GM12878 (cell line): ENCODE measurements at regions not wholly inside any gene's neighbourhood (a gene's known extent, or its start where the extent isn't known, plus 50 kb on each side); places are given as distances from the start of the nearest gene placed in this dataset.

ENCODE experiments used
- ATAC-seq: fragments of 200-7000 bp; cut with Tn5 transposase; 3 replicates; pipeline ENCODE4 v1.9.1; 2020; ENCODE audit warnings: mild to moderate bottlenecking, moderate library complexity
- BruUV-seq: library from RNA; stranded (reverse); fragments of 400-500 nt; replicated peaks from 2 replicates; lab custom pipeline; 2021; lab: Mats Ljungman, UMichigan
- CTCF ChIA-PET: fragments of 300-600 bp; sonication (Branson Sonifier 250); formaldehyde crosslinking; extraction: SDS; loops from one replicate; lab custom pipeline; 2021; ENCODE audit warnings: inconsistent platforms; lab: Yijun Ruan, JAX
- POLR2A ChIA-PET: fragments of 350-600 bp; formaldehyde crosslinking; extraction: SDS; loops from one replicate; lab custom pipeline; 2021; ENCODE audit warnings: inconsistent platforms; lab: Charles Lee
- RAD21 ChIA-PET: fragments of 300-600 bp; sonication (Branson Sonifier 250); formaldehyde crosslinking; loops from one replicate; lab custom pipeline; 2023; ENCODE audit warnings: antibody characterized with exemption; ENCODE audit not compliant: unreplicated experiment; lab: Charles Lee
- SMC1A ChIA-PET: fragments of 300-600 bp; sonication (Branson Sonifier 250); formaldehyde crosslinking; loops from one replicate; lab custom pipeline; 2023; ENCODE audit not compliant: unreplicated experiment, uncharacterized antibody; lab: Charles Lee
- DNase-seq: peaks from one replicate; pipeline ENCODE4 v3.0.0-alpha.2; 2011; ENCODE audit warnings: low read depth, low spot score
- FAIRE-seq: peaks from 3 replicates; lab custom pipeline; 2011; peaks lifted over from hg19 to GRCh38; lab: Jason Lieb, UNC
- H2AFZ ChIP-seq: 2 replicates; pipeline ENCODE4 v1.6.0; 2011; ENCODE audit warnings: low read depth, low read length, control low read depth; ENCODE audit not compliant: control insufficient read depth
- H3K27ac ChIP-seq: 2 replicates; pipeline ENCODE4 v1.5.1; 2011; ENCODE audit warnings: control low read depth; ENCODE audit not compliant: control insufficient read depth, insufficient read depth
- H3K27me3 ChIP-seq, 2 experiments: replicated peaks in 1 of 2; 2 replicates each; pipeline versions ENCODE4 v1.6.0 to v1.6.1; 2011; ENCODE audit warnings: low read length in 1 of 2; ENCODE audit not compliant: control insufficient read depth in 2 of 2, insufficient read depth in 2 of 2
- H3K36me3 ChIP-seq, 2 experiments: 2 replicates each; pipeline ENCODE4 v1.5.1; 2011; ENCODE audit warnings: low read length in 1 of 2; ENCODE audit not compliant: control insufficient read depth in 2 of 2, insufficient read depth in 2 of 2
- H3K4me1 ChIP-seq: 2 replicates; pipeline ENCODE4 v1.6.1; 2011; ENCODE audit warnings: mild to moderate bottlenecking, low read length, moderate library complexity, mixed read lengths; ENCODE audit not compliant: control insufficient read depth, insufficient read depth
- H3K4me2 ChIP-seq: 2 replicates; pipeline ENCODE4 v1.6.0; 2011; ENCODE audit warnings: control low read depth; ENCODE audit not compliant: control insufficient read depth, insufficient read depth
- H3K4me3 ChIP-seq: fragments of 200-600 bp; sonication (generic); 2 replicates; pipeline ENCODE4 v1.5.1; 2016
- H3K79me2 ChIP-seq: 2 replicates; pipeline ENCODE4 v1.6.0; 2011; ENCODE audit warnings: low read length; ENCODE audit not compliant: control insufficient read depth, insufficient read depth
- H3K9ac ChIP-seq: 2 replicates; pipeline ENCODE4 v1.8.0; 2011; ENCODE audit warnings: low read length, control low read depth, mixed read lengths; ENCODE audit not compliant: control insufficient read depth, insufficient read depth
- H3K9me3 ChIP-seq: replicated peaks from 3 replicates; pipeline ENCODE4 v1.5.1; 2011; ENCODE audit warnings: mild to moderate bottlenecking, low read length; ENCODE audit not compliant: control insufficient read depth, insufficient read depth
- H4K20me1 ChIP-seq: 2 replicates; pipeline ENCODE4 v1.6.0; 2011; ENCODE audit not compliant: control insufficient read depth, insufficient read depth
- HDAC2 ChIP-seq: fragments of 200-600 bp; sonication (generic); IDR thresholded peaks from 2 replicates; pipeline ENCODE4 v1.6.1; 2017
- JUND ChIP-seq: IDR thresholded peaks from 2 replicates; pipeline ENCODE4 v1.6.1; 2012; ENCODE audit warnings: low read depth, mild to moderate bottlenecking, low read length, improper control_type of control experiment, moderate library complexity
- POLR2A ChIP-seq: IDR thresholded peaks from 2 replicates; pipeline ENCODE4 v1.6.1; 2011; ENCODE audit warnings: low read depth, mild to moderate bottlenecking, low read length
- POLR2AphosphoS2 ChIP-seq: IDR thresholded peaks from 2 replicates; pipeline ENCODE4 v1.6.1; 2011; ENCODE audit warnings: low read depth, mild to moderate bottlenecking, low read length, improper control_type of control experiment, moderate library complexity
- POLR2AphosphoS5 ChIP-seq: IDR thresholded peaks from 2 replicates; pipeline ENCODE4 v1.6.1; 2011; ENCODE audit warnings: mild to moderate bottlenecking, low read length, inconsistent platforms
- RB1 ChIP-seq: fragments of 450-650 bp; formaldehyde crosslinking; IDR thresholded peaks from 2 replicates; pipeline ENCODE4 v1.6.1; 2017; ENCODE audit warnings: mild to moderate bottlenecking, borderline replicate concordance
- RUNX3 ChIP-seq: IDR thresholded peaks from 2 replicates; pipeline ENCODE4 v1.6.1; 2012; ENCODE audit warnings: low read length, inconsistent platforms
- SMAD5 ChIP-seq: IDR thresholded peaks from 2 replicates; pipeline ENCODE4 v1.6.1; 2016; ENCODE audit warnings: antibody characterized with exemption, low read depth
- SUPT20H ChIP-seq: IDR thresholded peaks from 2 replicates; pipeline ENCODE4 v1.6.1; 2011; ENCODE audit warnings: low read depth, mild to moderate bottlenecking, low read length, moderate library complexity, borderline replicate concordance; ENCODE audit not compliant: control insufficient read depth
- TARDBP ChIP-seq: IDR thresholded peaks from 2 replicates; pipeline ENCODE4 v1.6.1; 2016; ENCODE audit warnings: borderline replicate concordance
- ZNF207 ChIP-seq: fragments of 450-650 bp; IDR thresholded peaks from 2 replicates; pipeline ENCODE4 v1.6.1; 2014; ENCODE audit warnings: antibody characterized with exemption, mild to moderate bottlenecking, borderline replicate concordance
- ZNF274 ChIP-seq: IDR thresholded peaks from one replicate; pipeline ENCODE4 v1.8.0; 2011; ENCODE audit not compliant: insufficient read length, insufficient read depth
- WGBS: methylation state at CpG from one replicate; pipeline ENCODE4 v1.1.6; 2016; ENCODE audit warnings: low lambda C conversion rate; ENCODE audit not compliant: insufficient replicate concordance, insufficient coverage; ENCODE audit errors: missing lambda C conversion rate; 5-methylcytosine and 5-hydroxymethylcytosine counted together
- in situ Hi-C: fragments of 300-500 bp; cut with MboI; formaldehyde crosslinking; loops from 9 replicates; pipeline ENCODE4 v1.14.3; 2018; ENCODE audit warnings: mixed read lengths
- intact Hi-C: fragments of 100-400 bp; cut with micrococcal nuclease; formaldehyde crosslinking; loops from one replicate; pipeline ENCODE4 v1.14.2; 2022; ENCODE audit not compliant: unreplicated experiment
- TF ChIP-seq, protein P1 (sequence below): IDR thresholded peaks from 2 replicates; pipeline ENCODE4 v1.6.1; 2012; ENCODE audit warnings: mild to moderate bottlenecking, low read depth, low read length
- TF ChIP-seq, protein P2 (sequence below): fragments of 450-650 bp; IDR thresholded peaks from 2 replicates; pipeline ENCODE4 v1.6.1; 2016; ENCODE audit warnings: mild to moderate bottlenecking
- TF ChIP-seq, protein P3 (sequence below), 3 experiments: IDR thresholded peaks in 2 of 3; conservative IDR thresholded peaks in 1 of 3; 2 replicates each; pipeline ENCODE4 v1.5.1; 2011; ENCODE audit warnings: low read depth in 3 of 3, low read length in 3 of 3, mild to moderate bottlenecking in 3 of 3, control low read depth in 2 of 3, moderate library complexity in 2 of 3, inconsistent platforms in 1 of 3, mixed read lengths in 1 of 3; ENCODE audit not compliant: control insufficient read depth in 2 of 3, insufficient read depth in 1 of 3; ENCODE audit errors: extremely low read depth in 1 of 3
- TF ChIP-seq, protein P4 (sequence below): fragments of 450-650 bp; IDR thresholded peaks from 2 replicates; pipeline ENCODE4 v1.6.1; 2016; ENCODE audit warnings: mild to moderate bottlenecking

DNA sequence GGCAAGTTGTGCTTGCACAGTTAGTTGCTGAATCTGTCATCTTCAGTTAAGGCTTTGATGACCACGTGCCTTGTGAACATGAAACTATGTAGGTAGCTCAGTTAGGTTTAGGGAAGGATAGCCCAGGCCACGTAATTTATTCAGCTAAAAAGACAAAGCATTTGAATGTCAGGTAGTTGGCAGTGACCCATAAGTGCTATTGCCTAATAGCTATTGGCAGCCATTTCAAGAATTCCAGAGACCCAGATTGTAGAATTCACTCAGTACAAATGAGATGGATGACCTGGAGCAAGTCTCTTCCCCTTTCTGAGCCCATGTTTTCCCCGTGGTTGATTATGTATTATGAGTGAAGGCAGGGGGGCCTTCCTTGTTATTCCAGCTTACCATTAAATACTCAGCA is 265.3 kb upstream of the ANO5 start (continued):
- TF ChIP-seq RUNX3 = no peak
- no peak for TF ChIP-seq RB1
- TF ChIP-seq POLR2AphosphoS5 = no peak

DNA sequence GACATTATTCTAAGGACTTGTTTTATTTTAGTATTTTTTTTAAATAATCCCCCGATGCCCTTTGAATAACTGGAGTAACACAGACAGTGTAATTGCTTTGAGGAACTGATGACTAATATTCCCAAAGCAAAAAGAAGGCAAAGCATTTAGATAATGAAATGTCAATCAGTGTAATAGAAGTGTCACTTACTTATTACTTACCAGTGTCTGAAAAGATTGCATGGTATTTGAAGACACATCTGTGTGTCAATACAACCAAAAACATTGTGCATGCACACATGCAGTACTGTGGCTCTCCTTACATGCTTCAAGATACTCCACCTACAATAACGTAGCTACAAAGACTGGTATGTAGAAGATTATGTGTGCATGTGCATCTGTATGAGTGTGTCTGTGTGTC is 264.0 kb upstream of the ANO5 start:
- intact Hi-C loops = no loop called here
- POLR2A ChIA-PET = no interaction called here
- no peak for FAIRE-seq

More for the DNA sequence above, 264.0 kb upstream of the ANO5 start:
- ATAC-seq (no peak), DNase-seq (no peak)
- RAD21 ChIA-PET = interaction anchor here (1.8 kb wide), 1 partner anchor 202 kb away, joined by 4 read pairs; no protein-coding TSS in a partner anchor
- Histone ChIP-seq H3K4me2 (no peak overlapping the region), H3K9me3 (no peaks in the 10 kb centered on the region), H3K27ac (no peak overlapping the region), H3K4me3 (no peak overlapping the region), H3K36me3 (no peaks in the 10 kb centered on the region), H3K79me2 (no peaks in the 10 kb centered on the region), H2AFZ (no peak overlapping the region), H3K9ac (no peak overlapping the region), H4K20me1 (no peaks in the 10 kb centered on the region), H3K27me3 (no peaks in the 10 kb centered on the region), H3K4me1 (no peaks in the 10 kb centered on the region)
- BruUV-seq = no TSS peak
- SMC1A ChIA-PET = interaction anchor here (1.5 kb wide), 1 partner anchor 24 kb away, joined by 3 read pairs; no protein-coding TSS in a partner anchor
- TF ChIP-seq, protein P1, sequence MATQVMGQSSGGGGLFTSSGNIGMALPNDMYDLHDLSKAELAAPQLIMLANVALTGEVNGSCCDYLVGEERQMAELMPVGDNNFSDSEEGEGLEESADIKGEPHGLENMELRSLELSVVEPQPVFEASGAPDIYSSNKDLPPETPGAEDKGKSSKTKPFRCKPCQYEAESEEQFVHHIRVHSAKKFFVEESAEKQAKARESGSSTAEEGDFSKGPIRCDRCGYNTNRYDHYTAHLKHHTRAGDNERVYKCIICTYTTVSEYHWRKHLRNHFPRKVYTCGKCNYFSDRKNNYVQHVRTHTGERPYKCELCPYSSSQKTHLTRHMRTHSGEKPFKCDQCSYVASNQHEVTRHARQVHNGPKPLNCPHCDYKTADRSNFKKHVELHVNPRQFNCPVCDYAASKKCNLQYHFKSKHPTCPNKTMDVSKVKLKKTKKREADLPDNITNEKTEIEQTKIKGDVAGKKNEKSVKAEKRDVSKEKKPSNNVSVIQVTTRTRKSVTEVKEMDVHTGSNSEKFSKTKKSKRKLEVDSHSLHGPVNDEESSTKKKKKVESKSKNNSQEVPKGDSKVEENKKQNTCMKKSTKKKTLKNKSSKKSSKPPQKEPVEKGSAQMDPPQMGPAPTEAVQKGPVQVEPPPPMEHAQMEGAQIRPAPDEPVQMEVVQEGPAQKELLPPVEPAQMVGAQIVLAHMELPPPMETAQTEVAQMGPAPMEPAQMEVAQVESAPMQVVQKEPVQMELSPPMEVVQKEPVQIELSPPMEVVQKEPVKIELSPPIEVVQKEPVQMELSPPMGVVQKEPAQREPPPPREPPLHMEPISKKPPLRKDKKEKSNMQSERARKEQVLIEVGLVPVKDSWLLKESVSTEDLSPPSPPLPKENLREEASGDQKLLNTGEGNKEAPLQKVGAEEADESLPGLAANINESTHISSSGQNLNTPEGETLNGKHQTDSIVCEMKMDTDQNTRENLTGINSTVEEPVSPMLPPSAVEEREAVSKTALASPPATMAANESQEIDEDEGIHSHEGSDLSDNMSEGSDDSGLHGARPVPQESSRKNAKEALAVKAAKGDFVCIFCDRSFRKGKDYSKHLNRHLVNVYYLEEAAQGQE = no peak
- TF ChIP-seq POLR2A (no peak), SUPT20H (no peak), POLR2AphosphoS2 (no peak), ZNF274 (no peak), SMAD5 (no peak), ZNF207 (no peak), TARDBP (no peak), HDAC2 (no peak), JUND (no peak)
- TF ChIP-seq, protein P2, sequence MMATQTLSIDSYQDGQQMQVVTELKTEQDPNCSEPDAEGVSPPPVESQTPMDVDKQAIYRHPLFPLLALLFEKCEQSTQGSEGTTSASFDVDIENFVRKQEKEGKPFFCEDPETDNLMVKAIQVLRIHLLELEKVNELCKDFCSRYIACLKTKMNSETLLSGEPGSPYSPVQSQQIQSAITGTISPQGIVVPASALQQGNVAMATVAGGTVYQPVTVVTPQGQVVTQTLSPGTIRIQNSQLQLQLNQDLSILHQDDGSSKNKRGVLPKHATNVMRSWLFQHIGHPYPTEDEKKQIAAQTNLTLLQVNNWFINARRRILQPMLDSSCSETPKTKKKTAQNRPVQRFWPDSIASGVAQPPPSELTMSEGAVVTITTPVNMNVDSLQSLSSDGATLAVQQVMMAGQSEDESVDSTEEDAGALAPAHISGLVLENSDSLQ = no peak
- TF ChIP-seq, protein P3, sequence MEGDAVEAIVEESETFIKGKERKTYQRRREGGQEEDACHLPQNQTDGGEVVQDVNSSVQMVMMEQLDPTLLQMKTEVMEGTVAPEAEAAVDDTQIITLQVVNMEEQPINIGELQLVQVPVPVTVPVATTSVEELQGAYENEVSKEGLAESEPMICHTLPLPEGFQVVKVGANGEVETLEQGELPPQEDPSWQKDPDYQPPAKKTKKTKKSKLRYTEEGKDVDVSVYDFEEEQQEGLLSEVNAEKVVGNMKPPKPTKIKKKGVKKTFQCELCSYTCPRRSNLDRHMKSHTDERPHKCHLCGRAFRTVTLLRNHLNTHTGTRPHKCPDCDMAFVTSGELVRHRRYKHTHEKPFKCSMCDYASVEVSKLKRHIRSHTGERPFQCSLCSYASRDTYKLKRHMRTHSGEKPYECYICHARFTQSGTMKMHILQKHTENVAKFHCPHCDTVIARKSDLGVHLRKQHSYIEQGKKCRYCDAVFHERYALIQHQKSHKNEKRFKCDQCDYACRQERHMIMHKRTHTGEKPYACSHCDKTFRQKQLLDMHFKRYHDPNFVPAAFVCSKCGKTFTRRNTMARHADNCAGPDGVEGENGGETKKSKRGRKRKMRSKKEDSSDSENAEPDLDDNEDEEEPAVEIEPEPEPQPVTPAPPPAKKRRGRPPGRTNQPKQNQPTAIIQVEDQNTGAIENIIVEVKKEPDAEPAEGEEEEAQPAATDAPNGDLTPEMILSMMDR (IDR thresholded peaks at IDR 0.05 in 2 of 3, conservative IDR thresholded peaks at IDR 0.05 in 1 of 3; ENCODE audit: control insufficient read depth in 2 of 3, extremely low read depth in 1 of 3, insufficient read depth in 1 of 3, low read depth in 3 of 3, low read length in 3 of 3) = no peak
- TF ChIP-seq, protein P4, sequence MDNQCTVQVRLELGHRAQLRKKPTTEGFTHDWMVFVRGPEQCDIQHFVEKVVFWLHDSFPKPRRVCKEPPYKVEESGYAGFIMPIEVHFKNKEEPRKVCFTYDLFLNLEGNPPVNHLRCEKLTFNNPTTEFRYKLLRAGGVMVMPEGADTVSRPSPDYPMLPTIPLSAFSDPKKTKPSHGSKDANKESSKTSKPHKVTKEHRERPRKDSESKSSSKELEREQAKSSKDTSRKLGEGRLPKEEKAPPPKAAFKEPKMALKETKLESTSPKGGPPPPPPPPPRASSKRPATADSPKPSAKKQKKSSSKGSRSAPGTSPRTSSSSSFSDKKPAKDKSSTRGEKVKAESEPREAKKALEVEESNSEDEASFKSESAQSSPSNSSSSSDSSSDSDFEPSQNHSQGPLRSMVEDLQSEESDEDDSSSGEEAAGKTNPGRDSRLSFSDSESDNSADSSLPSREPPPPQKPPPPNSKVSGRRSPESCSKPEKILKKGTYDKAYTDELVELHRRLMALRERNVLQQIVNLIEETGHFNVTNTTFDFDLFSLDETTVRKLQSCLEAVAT = no peak
- WGBS = 12% methylated on average over 2 of the region's 2 CpGs
- CTCF ChIA-PET = no interaction called here
- in situ Hi-C loops = no loop called here
